Astrocyte (in vitro differentiated cells and primary cell): ENCODE measurements at regions not wholly inside any gene's neighbourhood (a gene's known extent, or its start where the extent isn't known, plus 50 kb on each side); places are given as distances from the start of the nearest gene placed in this dataset.
A peak's percentile ranks its signal among the peaks of the same experiment; 100 is the strongest.

Experiments used
- DNase-seq: peaks from one replicate; pipeline ENCODE4 v3.0.0-alpha.2; 2010; ENCODE audit warnings: low read depth
- FAIRE-seq: peaks from 2 replicates; lab custom pipeline; 2011; peaks lifted over from hg19 to GRCh38; lab: Jason Lieb, UNC
- H2AFZ ChIP-seq: 2 replicates; pipeline ENCODE4 v1.6.0; 2012; ENCODE audit warnings: low read depth, low read length, inconsistent platforms
- H3K27ac ChIP-seq: 2 replicates; pipeline ENCODE4 v1.5.1; 2011; ENCODE audit warnings: low read depth, low read length, inconsistent platforms
- H3K27me3 ChIP-seq: 2 replicates; pipeline ENCODE4 v1.6.0; 2011; ENCODE audit warnings: low read length, inconsistent platforms; ENCODE audit not compliant: insufficient read depth
- H3K36me3 ChIP-seq: 2 replicates; pipeline ENCODE4 v1.5.1; 2011; ENCODE audit warnings: low read length, inconsistent platforms; ENCODE audit not compliant: insufficient read depth
- H3K4me1 ChIP-seq: 2 replicates; pipeline ENCODE4 v1.5.1; 2011; ENCODE audit warnings: low read length, inconsistent platforms; ENCODE audit not compliant: insufficient read depth
- H3K4me2 ChIP-seq: 2 replicates; pipeline ENCODE4 v1.6.0; 2012; ENCODE audit warnings: low read length, inconsistent platforms
- H3K4me3 ChIP-seq: 2 replicates; pipeline ENCODE4 v1.5.1; 2011; ENCODE audit warnings: low read depth, mild to moderate bottlenecking, low read length, inconsistent platforms; ENCODE audit not compliant: insufficient read depth
- H3K79me2 ChIP-seq: 2 replicates; pipeline ENCODE4 v1.6.0; 2012; ENCODE audit warnings: mild to moderate bottlenecking, low read length, inconsistent platforms; ENCODE audit not compliant: insufficient read depth
- H3K9ac ChIP-seq: 2 replicates; pipeline ENCODE4 v1.6.0; 2012; ENCODE audit warnings: mild to moderate bottlenecking, low read length, inconsistent platforms
- H3K9me3 ChIP-seq: 2 replicates; pipeline ENCODE4 v1.5.1; 2012; ENCODE audit warnings: low read depth, mild to moderate bottlenecking, low read length, inconsistent platforms; ENCODE audit not compliant: insufficient read depth
- H4K20me1 ChIP-seq: 2 replicates; pipeline ENCODE4 v1.6.0; 2012; ENCODE audit warnings: low read length, inconsistent platforms; ENCODE audit not compliant: insufficient read depth
- H3K27ac Mint-ChIP-seq: one replicate; pipeline ENCODE4 v1.8.0; 2021; ENCODE audit warnings: mild to moderate bottlenecking, mixed read lengths; ENCODE audit not compliant: unreplicated experiment
- H3K27me3 Mint-ChIP-seq: one replicate; pipeline ENCODE4 v1.8.0; 2021; ENCODE audit warnings: low read depth, mixed read lengths; ENCODE audit not compliant: unreplicated experiment
- H3K36me3 Mint-ChIP-seq: one replicate; pipeline ENCODE4 v1.8.0; 2021; ENCODE audit warnings: low read depth, mixed read lengths; ENCODE audit not compliant: unreplicated experiment
- H3K4me1 Mint-ChIP-seq: one replicate; pipeline ENCODE4 v1.8.0; 2021; ENCODE audit warnings: low read depth, mixed read lengths; ENCODE audit not compliant: unreplicated experiment
- H3K4me3 Mint-ChIP-seq: one replicate; pipeline ENCODE4 v1.8.0; 2021; ENCODE audit warnings: mild to moderate bottlenecking, moderate library complexity, mixed read lengths; ENCODE audit not compliant: unreplicated experiment
- H3K9me3 Mint-ChIP-seq: one replicate; pipeline ENCODE4 v1.8.0; 2021; ENCODE audit warnings: mild to moderate bottlenecking, mixed read lengths; ENCODE audit not compliant: unreplicated experiment
- CTCF ChIP-seq: IDR thresholded peaks from 2 replicates; pipeline ENCODE4 v1.5.1; 2011; ENCODE audit warnings: low read depth, mild to moderate bottlenecking, inconsistent platforms, low read length, moderate library complexity; ENCODE audit not compliant: insufficient read depth
- EZH2 ChIP-seq: IDR thresholded peaks from 2 replicates; pipeline ENCODE4 v1.6.1; 2012; ENCODE audit warnings: mild to moderate bottlenecking, low read length, inconsistent platforms; ENCODE audit not compliant: insufficient read depth

GRCh38 chr14:51157012-51157411, 62.1 kb upstream of the TRIM9 start:
- H3K9me3 Mint-ChIP-seq = peaks cover 2% of the 10 kb centered on the region

DNA sequence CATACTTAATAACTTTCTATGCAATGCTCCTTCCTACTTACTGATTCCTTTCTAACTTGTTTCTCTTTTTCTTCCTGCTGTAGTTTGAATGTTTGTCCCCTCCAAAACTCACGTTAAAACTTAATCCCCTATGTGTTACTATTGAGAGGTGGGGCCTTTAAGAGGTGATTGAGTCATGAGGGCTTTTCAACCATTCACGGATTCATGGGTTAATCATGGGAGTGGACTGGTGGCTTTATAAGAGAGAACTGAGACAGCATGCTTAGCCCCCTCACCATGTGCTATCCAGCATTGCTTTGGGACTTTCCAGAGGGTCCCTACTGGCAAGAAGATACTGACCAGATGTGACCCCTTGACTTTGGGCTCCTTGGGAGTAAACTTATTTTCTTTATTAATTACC, 66.0 kb upstream of the TRIM9 start:
- Histone ChIP-seq H2AFZ (no peak overlapping the region), H3K4me3 (no peak overlapping the region), H3K36me3 (no peaks in the 10 kb centered on the region), H3K4me1 (no peaks in the 10 kb centered on the region), H3K4me2 (no peak overlapping the region), H4K20me1 (no peaks in the 10 kb centered on the region), H3K79me2 (no peaks in the 10 kb centered on the region), H3K9ac (no peak overlapping the region), H3K27ac (no peak overlapping the region), H3K9me3 (no peaks in the 10 kb centered on the region), H3K27me3 (peaks cover 2% of the 10 kb centered on the region)
- TF ChIP-seq CTCF (no peak), EZH2 (no peak)
- Mint-ChIP-seq H3K9me3 (peaks cover 2% of the 10 kb centered on the region), H3K27ac (no peak overlapping the region), H3K27me3 (peaks cover 2% of the 10 kb centered on the region), H3K4me1 (no peaks in the 10 kb centered on the region), H3K4me3 (no peak overlapping the region), H3K36me3 (peaks cover 2% of the 10 kb centered on the region)
- FAIRE-seq (no peak), DNase-seq (no peak)

More at GRCh38 chr14:51157012-51157411, 62.1 kb upstream of the TRIM9 start:
- no peaks in the 10 kb centered on the region for H3K4me1 ChIP-seq
- no peak for TF ChIP-seq EZH2
- TF ChIP-seq CTCF = peak; percentile 22
- H3K4me2 ChIP-seq = no peak overlapping the region
- no peaks in the 10 kb centered on the region for H3K27me3 Mint-ChIP-seq
- H3K4me3 Mint-ChIP-seq = no peak overlapping the region
- no peak overlapping the region for H3K27ac Mint-ChIP-seq
- no peak overlapping the region for H2AFZ ChIP-seq
- no peaks in the 10 kb centered on the region for H4K20me1 ChIP-seq
- peaks cover 2% of the 10 kb centered on the region for H3K36me3 Mint-ChIP-seq
- no peak overlapping the region for H3K4me3 ChIP-seq
- H3K4me1 Mint-ChIP-seq = no peaks in the 10 kb centered on the region
- H3K27ac ChIP-seq = no peak overlapping the region
- DNase-seq = no peak
- no peaks in the 10 kb centered on the region for H3K27me3 ChIP-seq
- no peak for FAIRE-seq
- H3K9ac ChIP-seq = no peak overlapping the region
- H3K36me3 ChIP-seq = no peaks in the 10 kb centered on the region
- no peaks in the 10 kb centered on the region for H3K9me3 ChIP-seq
- no peaks in the 10 kb centered on the region for H3K79me2 ChIP-seq

DNA sequence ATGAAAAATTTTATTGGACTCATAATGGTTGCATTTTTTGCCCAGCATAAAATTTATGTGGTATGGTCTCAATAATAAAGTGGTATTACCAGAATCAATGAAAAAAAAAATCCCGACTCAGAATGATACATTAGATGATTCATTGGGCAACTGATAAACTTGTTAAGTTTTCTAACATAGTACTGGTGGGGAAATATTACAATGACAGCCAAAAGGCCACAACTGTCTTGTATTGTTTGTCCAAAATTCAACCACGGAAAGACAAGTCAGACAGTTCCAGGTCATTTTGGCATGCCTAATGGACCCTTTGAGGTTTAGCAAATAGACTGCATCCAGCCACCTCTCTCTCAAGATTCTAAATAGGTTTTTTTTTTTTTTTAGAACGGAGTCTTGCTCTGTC, 70.5 kb upstream of the TRIM9 start:
- H3K27me3 Mint-ChIP-seq = peaks cover 2% of the 10 kb centered on the region
- H3K27ac Mint-ChIP-seq = no peak overlapping the region
- Histone ChIP-seq H2AFZ (no peak overlapping the region), H3K4me2 (no peak overlapping the region), H3K4me3 (no peak overlapping the region), H3K36me3 (no peaks in the 10 kb centered on the region), H3K79me2 (no peaks in the 10 kb centered on the region), H3K9ac (no peak overlapping the region), H3K27me3 (peaks cover 21% of the 10 kb centered on the region), H3K4me1 (no peaks in the 10 kb centered on the region), H3K27ac (no peak overlapping the region), H4K20me1 (no peaks in the 10 kb centered on the region), H3K9me3 (no peaks in the 10 kb centered on the region)
- no peak for TF ChIP-seq CTCF
- H3K4me1 Mint-ChIP-seq = peaks cover 11% of the 10 kb centered on the region
- H3K9me3 Mint-ChIP-seq = no peaks in the 10 kb centered on the region
- no peak overlapping the region for H3K4me3 Mint-ChIP-seq
- peaks cover 2% of the 10 kb centered on the region for H3K36me3 Mint-ChIP-seq
- FAIRE-seq = no peak
- DNase-seq = peak; percentile 30
